ENCODE measurements at regions not wholly inside any gene's neighbourhood (a gene's known extent, or its start where the extent isn't known, plus 50 kb on each side); places are given as distances from the start of the nearest gene placed in this dataset.

- no peak for TF ChIP-seq POLR2A (IDR thresholded peaks at IDR 0.05)
- TF ChIP-seq CTCF (IDR thresholded peaks at IDR 0.05): no peak
- Histone ChIP-seq H3K4me3 (no peak overlapping the region), H3K4me1 (peaks cover 9 to 15% of the 10 kb centered on the region in 2 donors), H3K27ac (no peak overlapping the region), H3K27me3 (no peaks in the 10 kb centered on the region), H3K9me3 (no peaks in the 10 kb centered on the region), H3K36me3 (no peaks in the 10 kb centered on the region)
- DNase-seq: no peak
- intact Hi-C loops (cut with DNase I; ENCODE audit: low total_unique reads): no loop called here
Measured at GRCh38 chr16:85438981-85439685, 174.0 kb upstream of the GSE1 start.

GRCh38 chr16:85440744-85441143 lies 172.4 kb upstream of the GSE1 start:
- no peak for DNase-seq
- no peak for TF ChIP-seq CTCF (IDR thresholded peaks at IDR 0.05)
- TF ChIP-seq POLR2A (IDR thresholded peaks at IDR 0.05): no peak
- H3K4me1 ChIP-seq: peaks cover 9 to 15% of the 10 kb centered on the region in 2 donors
- H3K36me3 ChIP-seq: no peaks in the 10 kb centered on the region
- H3K27me3 ChIP-seq: no peaks in the 10 kb centered on the region
- intact Hi-C loops (cut with DNase I; ENCODE audit: low total_unique reads): no loop called here
- H3K9me3 ChIP-seq: no peaks in the 10 kb centered on the region
- no peak overlapping the region for H3K4me3 ChIP-seq
- H3K27ac ChIP-seq: no peak overlapping the region

GRCh38 chr16:85441189-85441889 lies 171.8 kb upstream of the GSE1 start:
- DNase-seq: no peak
- no peak for TF ChIP-seq CTCF (IDR thresholded peaks at IDR 0.05)
- no peak for TF ChIP-seq POLR2A (IDR thresholded peaks at IDR 0.05)
- H3K4me3 ChIP-seq: no peak overlapping the region
- no peaks in the 10 kb centered on the region for H3K9me3 ChIP-seq
- intact Hi-C loops (cut with DNase I; ENCODE audit: low total_unique reads): no loop called here
- no peak overlapping the region for H3K27ac ChIP-seq
- H3K27me3 ChIP-seq: no peaks in the 10 kb centered on the region
- H3K36me3 ChIP-seq: no peaks in the 10 kb centered on the region
- H3K4me1 ChIP-seq: peaks cover 9 to 11% of the 10 kb centered on the region in 2 donors

DNA sequence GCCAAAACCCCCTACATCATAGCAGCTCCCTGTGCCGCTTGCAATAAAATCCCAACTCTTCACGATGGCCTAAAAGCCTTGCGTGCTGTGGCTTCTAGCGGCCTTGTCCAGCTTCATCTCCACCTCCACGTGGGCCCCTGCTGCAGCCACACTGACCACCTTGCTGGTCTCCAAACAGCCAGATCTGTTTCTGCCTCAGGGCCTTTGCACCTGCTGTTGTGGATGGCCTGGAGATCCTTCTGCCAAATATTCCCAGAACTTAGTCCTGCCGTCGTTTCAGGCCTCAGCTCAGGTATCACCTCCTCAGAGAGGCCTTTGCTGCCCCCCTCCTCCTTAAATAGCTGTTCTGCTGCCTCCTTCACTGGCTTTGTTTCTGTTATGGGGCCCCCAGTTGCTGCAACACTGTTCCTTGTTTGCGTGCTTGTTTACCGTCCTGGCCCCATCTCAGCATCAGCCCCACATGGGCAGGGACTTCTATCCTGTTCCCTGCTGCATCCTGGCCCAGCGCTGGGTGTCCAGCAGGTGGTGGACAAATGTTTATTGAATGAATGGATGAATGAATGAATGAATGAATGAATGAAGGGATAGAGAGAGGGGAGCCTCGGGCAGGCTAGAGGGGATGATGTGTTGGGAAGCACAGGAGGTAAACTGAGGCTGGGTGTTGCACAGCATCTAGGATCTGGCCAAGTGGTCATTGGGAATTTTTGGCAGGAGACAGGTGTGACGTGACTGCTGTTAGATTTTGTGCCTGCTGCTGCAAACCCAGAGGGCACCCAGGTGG lies 171.0 kb upstream of the GSE1 start:
- Histone ChIP-seq H3K9me3 (no peaks in the 10 kb centered on the region), H3K36me3 (no peaks in the 10 kb centered on the region), H3K27me3 (no peaks in the 10 kb centered on the region), H3K27ac (no peak overlapping the region), H3K4me3 (no peak overlapping the region), H3K4me1 (peaks cover 6 to 8% of the 10 kb centered on the region in 2 donors)
- intact Hi-C loops (cut with DNase I; ENCODE audit: low total_unique reads): no loop called here
- no peak for DNase-seq
- TF ChIP-seq CTCF (IDR thresholded peaks at IDR 0.05) (no peak), POLR2A (IDR thresholded peaks at IDR 0.05) (no peak)

DNA sequence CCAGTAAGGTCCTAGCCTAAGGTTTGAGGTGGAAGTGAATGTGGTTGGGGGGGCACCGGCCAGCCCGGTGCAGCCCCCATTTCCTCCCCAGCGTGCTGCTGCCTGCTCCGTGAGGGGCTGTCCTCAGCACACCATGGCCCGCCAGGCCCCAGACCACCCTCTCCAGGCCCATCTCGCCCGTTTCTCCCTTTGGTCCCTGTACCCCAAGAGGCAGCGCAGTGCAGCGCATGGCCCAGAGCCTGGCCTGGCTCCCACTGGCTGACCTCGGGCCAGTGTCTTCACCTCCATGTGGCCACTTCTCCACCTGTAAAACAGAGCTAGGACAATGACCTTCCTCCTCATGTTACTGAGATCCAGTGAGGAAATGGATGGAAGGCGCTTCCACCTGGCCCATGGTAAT lies 170.0 kb upstream of the GSE1 start:
- no peaks in the 10 kb centered on the region for H3K36me3 ChIP-seq
- TF ChIP-seq CTCF (IDR thresholded peaks at IDR 0.05): no peak
- no peak for TF ChIP-seq POLR2A (IDR thresholded peaks at IDR 0.05)
- intact Hi-C loops (cut with DNase I; ENCODE audit: low total_unique reads): no loop called here
- no peak overlapping the region for H3K27ac ChIP-seq
- no peak overlapping the region for H3K4me3 ChIP-seq
- H3K9me3 ChIP-seq: no peaks in the 10 kb centered on the region
- H3K4me1 ChIP-seq: no peaks in the 10 kb centered on the region
- H3K27me3 ChIP-seq: no peaks in the 10 kb centered on the region
- no peak for DNase-seq

Data from uterus (tissue), 3 donors.